Endothelial cell of umbilical vein (primary cell): ENCODE measurements at regions not wholly inside any gene's neighbourhood (a gene's known extent, or its start where the extent isn't known, plus 50 kb on each side); places are given as distances from the start of the nearest gene placed in this dataset.

Experiments used
- BruUV-seq: library from RNA; stranded (reverse); fragments of 400-500 nt; replicated peaks from 2 replicates; lab custom pipeline; 2021; lab: Mats Ljungman, UMichigan
- CTCF ChIA-PET: fragments of 300-600, 350-600 bp; sonication (Branson Sonifier 250); formaldehyde crosslinking; loops from one replicate; lab custom pipeline; 2021; ENCODE audit warnings: antibody characterized with exemption, inconsistent platforms; lab: Charles Lee
- POLR2A ChIA-PET: fragments of 300-600, 350-600 bp; sonication (Branson Sonifier 250); formaldehyde crosslinking; loops from one replicate; lab custom pipeline; 2021; ENCODE audit warnings: antibody characterized with exemption, inconsistent platforms; lab: Charles Lee
- DNase-seq: peaks from one replicate; pipeline ENCODE4 v3.0.0-alpha.2; 2011; ENCODE audit warnings: low read depth, low spot score
- FAIRE-seq: peaks from 2 replicates; lab custom pipeline; 2011; peaks lifted over from hg19 to GRCh38; lab: Jason Lieb, UNC
- H2AFZ ChIP-seq: 2 replicates; pipeline ENCODE4 v1.6.0; 2012; ENCODE audit warnings: low read depth, low read length, control low read depth, inconsistent platforms
- H3K27ac ChIP-seq: 2 replicates; pipeline ENCODE4 v1.5.1; 2011; ENCODE audit warnings: low read depth, mild to moderate bottlenecking, control low read depth, low read length, moderate library complexity; ENCODE audit not compliant: insufficient read depth
- H3K27me3 ChIP-seq, 2 experiments: 2 replicates each; pipeline versions ENCODE4 v1.6.0 to v1.6.1; 2011; ENCODE audit warnings: low read length in 2 of 2, mixed read lengths in 1 of 2; ENCODE audit not compliant: control insufficient read depth in 2 of 2, insufficient read depth in 2 of 2
- H3K36me3 ChIP-seq, 2 experiments: 2 replicates in 1 of 2; 3 replicates in 1 of 2; pipeline ENCODE4 v1.5.1; 2011; ENCODE audit warnings: low read length in 2 of 2, mild to moderate bottlenecking in 1 of 2, moderate library complexity in 1 of 2; ENCODE audit not compliant: control insufficient read depth in 2 of 2, insufficient read depth in 2 of 2; ENCODE audit errors: extremely low read depth in 1 of 2
- H3K4me1 ChIP-seq: 3 replicates; pipeline ENCODE4 v1.5.1; 2011; ENCODE audit warnings: mild to moderate bottlenecking, low read length; ENCODE audit not compliant: control insufficient read depth, insufficient read depth; ENCODE audit errors: extremely low read depth
- H3K4me2 ChIP-seq: 2 replicates; pipeline ENCODE4 v1.6.1; 2011; ENCODE audit warnings: low read length, control low read depth, mixed read lengths; ENCODE audit not compliant: insufficient read depth
- H3K4me3 ChIP-seq, 3 experiments: fragments of 200-600 bp in 1 of 3; sonication (generic), shearing (Covaris generic) in 1 of 3; replicated peaks in 1 of 3; 2 replicates each; pipeline ENCODE4 v1.5.1; 2011 to 2016; ENCODE audit warnings: control low read depth in 3 of 3, low read length in 3 of 3, mild to moderate bottlenecking in 2 of 3, inconsistent platforms in 1 of 3, low read depth in 1 of 3, moderate library complexity in 1 of 3; ENCODE audit not compliant: insufficient read depth in 1 of 3
- H3K79me2 ChIP-seq: 2 replicates; pipeline ENCODE4 v1.6.0; 2012; ENCODE audit warnings: low read length, inconsistent platforms; ENCODE audit not compliant: control insufficient read depth, insufficient read depth
- H3K9ac ChIP-seq: replicated peaks from 2 replicates; pipeline ENCODE3; 2011; ENCODE audit warnings: low read length, control low read depth; ENCODE audit not compliant: insufficient read depth; ENCODE audit errors: extremely low read depth
- H3K9me1 ChIP-seq: replicated peaks from 3 replicates; pipeline ENCODE4 v1.6.0; 2011; ENCODE audit warnings: mild to moderate bottlenecking, low read length; ENCODE audit not compliant: control insufficient read depth, insufficient read depth; ENCODE audit errors: extremely low read depth
- H3K9me3 ChIP-seq: replicated peaks from 2 replicates; pipeline ENCODE4 v1.5.1; 2012; ENCODE audit warnings: low read length, inconsistent platforms; ENCODE audit not compliant: control insufficient read depth, insufficient read depth
- H4K20me1 ChIP-seq: replicated peaks from 2 replicates; pipeline ENCODE3; 2011; ENCODE audit warnings: mild to moderate bottlenecking, low read length; ENCODE audit not compliant: control insufficient read depth, insufficient read depth; ENCODE audit errors: extremely low read depth
- CTCF ChIP-seq, 2 donors: IDR thresholded peaks; 1 replicate in 1 of 2; 2 replicates in 1 of 2; pipeline ENCODE4 v1.5.1; 2011; ENCODE audit warnings: low read length in 2 of 2, mild to moderate bottlenecking in 2 of 2, moderate library complexity in 2 of 2, control low read depth in 1 of 2, inconsistent platforms in 1 of 2, low read depth in 1 of 2; ENCODE audit not compliant: insufficient read depth in 1 of 2; ENCODE audit errors: extremely low read depth in 1 of 2
- EZH2 ChIP-seq: IDR thresholded peaks from 2 replicates; pipeline ENCODE4 v1.6.1; 2012; ENCODE audit warnings: borderline replicate concordance, low read depth, mild to moderate bottlenecking, moderate library complexity, low read length, inconsistent platforms; ENCODE audit not compliant: severe bottlenecking
- FOS ChIP-seq: IDR thresholded peaks from 2 replicates; pipeline ENCODE4 v1.6.1; 2011; ENCODE audit warnings: mild to moderate bottlenecking, low read length, moderate library complexity, borderline replicate concordance; ENCODE audit not compliant: insufficient read depth
- GATA2 ChIP-seq: IDR thresholded peaks from 2 replicates; pipeline ENCODE4 v1.7.0; 2011; ENCODE audit warnings: low read depth, mild to moderate bottlenecking, moderate library complexity, mixed read lengths, low read length; ENCODE audit not compliant: insufficient read length, insufficient read depth
- JUN ChIP-seq: IDR thresholded peaks from 2 replicates; pipeline ENCODE4 v1.6.1; 2011; ENCODE audit warnings: borderline replicate concordance, low read depth; ENCODE audit not compliant: insufficient read length, insufficient read depth
- MAX ChIP-seq: IDR thresholded peaks from 2 replicates; pipeline ENCODE4 v1.6.1; 2011; ENCODE audit not compliant: insufficient read depth, insufficient read length
- MYC ChIP-seq: IDR thresholded peaks from one replicate; pipeline ENCODE4 v1.6.1; 2011; ENCODE audit warnings: mild to moderate bottlenecking, low read depth, low read length
- POLR2A ChIP-seq: IDR thresholded peaks from 2 replicates; pipeline ENCODE4 v1.6.1; 2012; ENCODE audit warnings: low read depth, mild to moderate bottlenecking, control low read depth, low read length
- POLR2AphosphoS5 ChIP-seq: IDR thresholded peaks from 2 replicates; pipeline ENCODE4 v1.6.1; 2012; ENCODE audit warnings: low read depth, mild to moderate bottlenecking, control low read depth, low read length, moderate library complexity; ENCODE audit not compliant: insufficient read depth
- dilution Hi-C: fragments of 300-500 bp; cut with MboI; formaldehyde crosslinking; loops from one replicate; pipeline ENCODE4 v1.15.0; 2019; ENCODE audit warnings: low sequenced_read_pairs; ENCODE audit not compliant: extremely low pct_ligation_motif_present
- intact Hi-C: fragments of 100-400 bp; cut with micrococcal nuclease; formaldehyde crosslinking; loops from one replicate; pipeline ENCODE4 v1.10.0; 2022

GRCh38 chr3:176951144-176951543 lies 246.1 kb downstream of the TBL1XR1 start:
- ChIA-PET CTCF (no interaction called here), POLR2A (no interaction called here)
- no TSS peak for BruUV-seq
- H3K4me2 ChIP-seq: no peak overlapping the region
- H2AFZ ChIP-seq: no peak overlapping the region
- H3K79me2 ChIP-seq: no peaks in the 10 kb centered on the region
- DNase-seq: no peak
- dilution Hi-C loops (no loop called here), intact Hi-C loops (loop anchor here (5.0 kb wide), 1 partner anchor 331 kb away; no protein-coding TSS in a partner anchor)
- no peak for TF ChIP-seq GATA2
- no peak for TF ChIP-seq MYC
- TF ChIP-seq FOS: no peak
- no peak for TF ChIP-seq EZH2
- no peak for TF ChIP-seq POLR2A
- H3K9ac ChIP-seq: no peak overlapping the region
- no peaks in the 10 kb centered on the region for H3K36me3 ChIP-seq
- H3K27ac ChIP-seq: no peak overlapping the region
- no peaks in the 10 kb centered on the region for H3K9me3 ChIP-seq
- no peaks in the 10 kb centered on the region for H3K27me3 ChIP-seq
- no peaks in the 10 kb centered on the region for H3K4me1 ChIP-seq
- FAIRE-seq: no peak
- no peak overlapping the region for H3K4me3 ChIP-seq
- no peaks in the 10 kb centered on the region for H4K20me1 ChIP-seq
- H3K9me1 ChIP-seq: no peaks in the 10 kb centered on the region

GRCh38 chr3:176950743-176951142 lies 246.5 kb downstream of the TBL1XR1 start:
- Histone ChIP-seq H3K9me3 (no peaks in the 10 kb centered on the region), H3K27me3 (no peaks in the 10 kb centered on the region), H3K9ac (no peak overlapping the region), H3K79me2 (no peaks in the 10 kb centered on the region), H3K4me2 (no peak overlapping the region), H2AFZ (no peak overlapping the region), H3K9me1 (no peaks in the 10 kb centered on the region), H3K4me1 (no peaks in the 10 kb centered on the region), H3K36me3 (no peaks in the 10 kb centered on the region), H3K4me3 (no peak overlapping the region), H3K27ac (no peak overlapping the region), H4K20me1 (no peaks in the 10 kb centered on the region)
- dilution Hi-C loops (no loop called here), intact Hi-C loops (loop anchor here (5.0 kb wide), 1 partner anchor 332 kb away; no protein-coding TSS in a partner anchor)
- ChIA-PET POLR2A (no interaction called here), CTCF (no interaction called here)
- TF ChIP-seq GATA2 (no peak), POLR2AphosphoS5 (no peak), MYC (no peak), EZH2 (no peak), CTCF (IDR thresholded peaks at IDR 0.05; ENCODE audit: extremely low read depth in 1 of 2, insufficient read depth in 1 of 2, low read depth in 1 of 2, low read length in 2 of 2) (no peak), FOS (no peak), POLR2A (no peak), MAX (no peak), JUN (no peak)
- DNase-seq (peak; percentile 12), FAIRE-seq (peak; percentile 55)
- no TSS peak for BruUV-seq
